Neural progenitor cell (in vitro differentiated cells): ENCODE measurements at regions not wholly inside any gene's neighbourhood (a gene's known extent, or its start where the extent isn't known, plus 50 kb on each side); places are given as distances from the start of the nearest gene placed in this dataset.

Source experiments
- CTCF ChIP-seq: fragments of 200-600 bp; sonication (generic); IDR thresholded peaks from 2 replicates; pipeline ENCODE4 v1.5.1; 2017; ENCODE audit warnings: antibody characterized with exemption, mild to moderate bottlenecking
- EZH2 ChIP-seq: fragments of 200-600 bp; sonication (generic); IDR thresholded peaks from 2 replicates; pipeline ENCODE4 v1.6.1; 2017; ENCODE audit warnings: antibody characterized with exemption, mild to moderate bottlenecking, moderate library complexity
- EZH2phosphoT487 ChIP-seq: fragments of 200-600 bp; sonication (generic); IDR thresholded peaks from 2 replicates; pipeline ENCODE4 v1.6.1; 2017; ENCODE audit warnings: antibody characterized with exemption

- no peak for TF ChIP-seq CTCF
- TF ChIP-seq EZH2phosphoT487 = no peak
- TF ChIP-seq EZH2 = no peak
Measured at GRCh38 chr13:76715621-76716020, 170.6 kb downstream of the KCTD12 start.
